ENCODE measurements at regions not wholly inside any gene's neighbourhood (a gene's known extent, or its start where the extent isn't known, plus 50 kb on each side); places are given as distances from the start of the nearest gene placed in this dataset.
"Not testable (repeated sequence)": the region's sequence is repeated elsewhere in the genome, so short reads cannot be mapped to it uniquely, and the experiment has no call there.

GRCh38 chr9:117851836-117852461, 147.7 kb downstream of the TLR4 start:
- CTCF ChIA-PET, POLR2A ChIA-PET: not testable (repeated sequence)

- ChIA-PET POLR2A (no interaction called here), CTCF (no interaction called here)
Observed at GRCh38 chr9:117858561-117858960, 154.4 kb downstream of the TLR4 start.

- CTCF ChIA-PET = no interaction called here
- POLR2A ChIA-PET = no interaction called here
Observed at GRCh38 chr9:117860849-117861248, 156.6 kb downstream of the TLR4 start.

DNA sequence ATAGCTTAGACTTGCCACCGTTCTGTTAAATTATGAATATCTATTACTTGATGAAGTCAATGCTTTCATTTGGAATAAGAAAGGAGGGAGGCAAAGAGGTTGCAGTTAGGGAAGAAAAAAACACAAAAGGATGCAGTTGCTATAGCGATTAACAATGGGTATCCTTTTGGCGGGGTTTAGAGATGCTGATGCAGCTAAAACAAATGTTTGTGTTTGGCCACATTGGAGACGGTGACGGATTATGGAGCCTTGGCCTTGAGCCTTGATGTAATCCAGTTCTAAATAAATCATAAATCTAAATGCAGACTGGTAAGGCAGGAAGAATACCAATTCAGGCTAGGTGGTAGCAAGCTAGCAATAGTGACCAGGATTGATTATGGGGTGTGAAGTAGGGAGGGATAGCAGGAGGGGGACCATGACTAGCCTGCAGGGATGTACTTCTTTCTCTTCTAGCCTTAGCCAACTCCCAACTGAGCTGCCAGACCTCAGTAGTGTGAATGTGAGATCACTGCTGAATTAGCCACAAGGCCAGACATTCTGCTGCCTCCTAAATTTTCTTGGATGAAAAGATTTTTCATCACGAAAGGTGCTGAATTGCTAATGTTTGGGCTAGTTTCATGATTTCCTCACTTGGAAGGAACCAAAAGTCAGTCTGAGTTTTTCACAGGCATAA, 160.3 kb downstream of the TLR4 start:
- POLR2A ChIA-PET = no interaction called here

DNA sequence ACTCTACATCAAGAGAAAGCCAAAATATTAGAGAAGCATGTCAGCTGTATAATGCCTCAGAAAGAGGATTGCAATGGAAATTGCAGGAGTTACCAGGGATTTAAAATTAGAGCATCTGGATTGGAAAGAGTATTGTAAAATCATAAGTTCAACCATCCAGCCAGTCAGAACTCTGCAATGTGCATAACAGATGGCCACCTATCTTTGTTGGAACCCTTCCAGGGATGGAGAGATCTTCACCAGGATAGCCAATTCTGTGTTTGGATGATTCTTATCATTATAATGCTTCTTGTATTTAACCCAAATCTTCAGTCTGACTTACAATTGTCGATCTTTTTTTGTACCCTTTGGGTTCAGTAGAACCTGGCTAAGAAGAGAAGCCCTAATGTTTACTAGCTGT, 164.4 kb downstream of the TLR4 start:
- CTCF ChIA-PET = no interaction called here
- POLR2A ChIA-PET = no interaction called here

More for the DNA sequence above, 160.3 kb downstream of the TLR4 start:
- CTCF ChIA-PET = no interaction called here

DNA sequence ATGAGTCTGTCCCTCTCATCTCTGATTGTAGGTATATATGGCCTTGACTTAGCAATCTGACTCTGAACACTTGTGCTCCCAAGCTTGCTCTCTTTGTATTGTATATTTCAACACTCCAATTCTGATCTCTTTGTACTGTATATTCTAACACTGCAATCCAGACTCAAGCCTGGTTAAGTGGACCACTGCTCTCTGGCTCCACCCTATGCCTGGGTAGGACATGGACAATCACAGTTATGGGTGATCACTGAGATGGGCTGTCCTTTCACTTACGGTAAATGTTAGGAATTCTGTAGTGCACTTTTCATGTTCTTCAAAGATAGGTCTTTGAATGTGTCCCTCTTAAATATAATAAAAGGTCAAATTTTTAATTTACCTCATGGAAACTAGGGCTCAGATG, 165.1 kb downstream of the TLR4 start:
- CTCF ChIA-PET = no interaction called here
- POLR2A ChIA-PET = no interaction called here

DNA sequence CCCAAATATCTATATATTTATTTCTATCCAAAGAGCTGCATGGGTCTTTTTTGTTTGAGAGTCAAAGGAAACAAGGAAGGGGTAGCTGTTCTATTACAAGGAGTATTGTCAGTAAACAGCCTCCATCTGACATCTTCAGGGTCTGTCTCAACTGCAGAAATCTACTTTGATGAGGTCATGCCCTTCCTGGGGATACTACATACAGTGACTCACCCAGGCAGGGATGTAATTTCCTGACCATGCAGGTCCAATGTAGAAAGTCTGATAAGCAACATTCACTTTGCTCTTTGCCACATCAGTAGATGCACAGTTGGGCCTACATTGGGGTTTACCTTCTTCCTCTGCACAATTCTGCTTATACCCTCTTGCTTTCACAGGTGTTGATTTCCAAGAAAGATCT, 165.5 kb downstream of the TLR4 start:
- ChIA-PET POLR2A (no interaction called here), CTCF (no interaction called here)

DNA sequence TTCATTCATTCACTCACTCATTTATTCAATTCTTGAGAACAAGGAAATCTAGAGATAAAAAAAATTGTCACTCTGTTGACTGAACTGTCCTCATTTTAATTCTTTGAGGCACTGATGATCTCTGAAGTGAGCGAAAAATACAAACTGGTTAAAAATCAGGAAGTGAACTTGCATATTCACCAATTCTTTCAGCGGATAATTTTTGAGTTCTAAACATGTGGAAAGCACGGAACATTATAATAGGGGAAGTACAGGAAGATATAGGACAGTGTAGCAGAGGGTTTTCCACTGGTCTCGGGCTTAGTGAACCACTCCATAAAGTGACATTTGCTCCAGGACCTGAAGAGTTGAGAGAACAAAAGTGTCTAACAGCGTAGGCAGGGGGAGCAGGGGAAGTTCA, 169.5 kb downstream of the TLR4 start:
- CTCF ChIA-PET = no interaction called here
- POLR2A ChIA-PET = no interaction called here

DNA sequence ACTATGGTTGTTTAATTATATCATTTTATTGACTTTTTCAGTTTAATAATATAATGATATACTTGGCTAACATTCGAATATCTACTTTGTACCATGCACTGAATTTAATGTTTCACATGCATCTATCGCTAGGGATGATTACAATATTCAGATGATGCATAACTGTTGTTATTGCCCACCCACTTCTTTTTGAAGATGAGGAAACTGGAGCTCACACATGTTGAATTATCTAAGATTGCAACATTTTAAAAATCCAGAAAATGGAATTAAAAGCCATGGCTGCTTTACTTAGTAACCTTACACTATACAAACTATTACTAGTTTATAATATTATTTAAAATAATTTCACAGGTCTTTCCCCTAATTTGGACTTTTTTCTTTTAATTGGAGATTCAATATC, 171.7 kb downstream of the TLR4 start:
- POLR2A ChIA-PET = no interaction called here
- CTCF ChIA-PET = no interaction called here

DNA sequence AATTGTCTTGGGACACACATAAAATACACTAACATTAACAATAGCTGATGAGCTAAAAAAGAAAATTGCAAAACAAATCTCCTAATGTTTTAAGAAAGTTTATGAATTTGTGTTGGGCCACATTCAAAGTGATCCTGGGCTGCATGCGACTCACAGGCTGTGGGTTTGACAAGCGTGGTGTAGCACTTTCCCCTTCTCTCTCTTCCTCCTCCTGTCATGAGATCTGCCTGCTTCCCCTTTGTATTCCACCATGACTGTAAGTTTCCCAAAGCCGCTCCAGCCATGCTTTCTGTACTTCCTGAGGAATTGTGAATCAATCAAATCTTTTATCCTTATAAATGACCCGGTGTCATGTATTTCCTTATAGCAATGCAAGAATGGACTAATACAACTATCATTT, 178.0 kb downstream of the TLR4 start:
- POLR2A ChIA-PET = no interaction called here
- CTCF ChIA-PET = no interaction called here

DNA sequence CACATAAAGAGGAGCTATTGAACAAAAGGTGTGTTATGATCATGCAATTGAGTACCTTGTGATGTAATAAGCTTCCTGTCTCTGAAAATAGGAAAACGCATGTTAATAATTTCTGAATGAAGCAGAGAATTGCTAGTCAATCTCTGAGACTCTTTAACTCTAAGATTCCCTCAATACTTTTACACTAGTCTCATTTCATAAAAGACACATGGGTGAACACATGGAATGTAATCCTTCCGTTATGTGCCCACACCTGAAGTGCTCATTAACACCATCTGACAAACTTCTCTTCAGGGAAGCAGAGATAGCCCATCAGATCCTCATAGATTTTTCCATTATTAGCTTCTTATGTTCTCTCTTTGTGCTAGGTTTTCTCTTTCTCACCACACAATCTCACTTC, 182.4 kb downstream of the TLR4 start:
- ChIA-PET CTCF (no interaction called here), POLR2A (no interaction called here)

- ChIA-PET POLR2A (no interaction called here), CTCF (no interaction called here)
Observed at GRCh38 chr9:117887383-117887782, 183.2 kb downstream of the TLR4 start.

GRCh38 chr9:117887941-117888340, 183.7 kb downstream of the TLR4 start:
- POLR2A ChIA-PET = no interaction called here
- CTCF ChIA-PET = no interaction called here

GRCh38 chr9:117903453-117903852, 199.2 kb downstream of the TLR4 start:
- ChIA-PET POLR2A (no interaction called here), CTCF (no interaction called here)

GRCh38 chr9:117906763-117907162, 202.6 kb downstream of the TLR4 start:
- CTCF ChIA-PET = no interaction called here
- POLR2A ChIA-PET = no interaction called here

- CTCF ChIA-PET = no interaction called here
- POLR2A ChIA-PET = no interaction called here
Observed at GRCh38 chr9:117907420-117907819, 203.2 kb downstream of the TLR4 start.

DNA sequence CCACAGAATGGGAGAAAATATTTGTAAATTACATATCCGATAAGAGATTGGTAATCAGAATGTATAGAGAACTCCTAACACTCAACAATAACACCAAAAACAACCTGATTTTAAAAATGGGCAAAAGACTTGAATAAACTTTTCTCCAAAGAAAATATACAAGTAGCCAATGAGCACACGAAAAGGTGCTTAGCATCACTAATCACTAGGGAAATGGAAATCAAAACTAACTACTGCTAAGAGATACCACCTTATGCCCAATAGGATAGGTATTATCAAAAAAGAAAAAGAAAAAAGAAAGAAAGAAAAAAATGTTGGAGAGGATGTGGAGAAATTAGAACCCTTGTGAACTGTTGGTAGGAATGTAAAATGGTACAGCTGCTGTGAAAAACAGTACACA, 212.1 kb downstream of the TLR4 start:
- CTCF ChIA-PET = no interaction called here
- POLR2A ChIA-PET = no interaction called here

DNA sequence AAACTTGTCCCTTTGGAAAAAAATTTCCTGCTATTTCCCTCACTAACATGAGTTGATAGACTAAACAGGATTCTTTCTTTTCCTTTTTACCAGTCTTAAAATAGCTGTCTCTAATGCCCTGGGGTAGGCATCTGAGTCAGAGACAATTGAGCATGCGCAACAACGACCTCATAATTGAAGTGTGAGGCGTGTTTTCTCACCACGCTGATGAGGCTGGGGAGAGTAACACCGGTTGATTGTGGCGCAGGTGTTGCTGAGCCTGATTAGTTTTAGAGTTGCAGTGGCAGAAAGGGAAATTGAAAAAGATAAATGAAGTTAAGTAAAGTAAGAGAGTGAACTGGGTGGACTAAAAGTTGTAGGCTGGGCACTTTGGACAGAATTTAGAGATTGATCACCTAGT, 213.7 kb downstream of the TLR4 start:
- ChIA-PET CTCF (no interaction called here), POLR2A (no interaction called here)

DNA sequence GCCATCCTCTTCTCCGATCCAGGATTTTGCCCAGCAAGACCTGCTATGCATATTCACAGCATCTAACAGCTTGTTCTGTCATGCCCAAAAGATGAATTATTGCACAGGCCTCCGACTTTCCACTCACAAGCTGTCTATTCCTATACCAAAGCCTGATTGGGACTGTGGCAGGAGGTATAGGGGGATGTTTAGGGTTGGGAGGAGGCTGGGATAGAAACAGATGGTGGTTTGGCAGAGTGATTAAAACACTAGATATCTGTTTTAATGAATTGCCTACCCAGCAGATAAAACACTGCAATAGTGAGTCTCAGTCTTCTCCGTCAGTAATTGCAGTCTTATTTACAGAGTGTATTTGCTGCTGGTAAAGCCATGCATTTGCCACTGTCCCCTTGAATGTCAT, 215.3 kb downstream of the TLR4 start:
- ChIA-PET CTCF (interaction anchor here (0.6 kb wide), 1 partner anchor 197 kb away, joined by 3 read pairs; no protein-coding TSS in a partner anchor), POLR2A (no interaction called here)

GRCh38 chr9:117926031-117926658, 221.9 kb downstream of the TLR4 start:
- CTCF ChIA-PET = no interaction called here
- POLR2A ChIA-PET = no interaction called here

- CTCF ChIA-PET = no interaction called here
- POLR2A ChIA-PET = no interaction called here
Observed at GRCh38 chr9:117927354-117927753, 223.2 kb downstream of the TLR4 start.

- ChIA-PET CTCF (no interaction called here), POLR2A (no interaction called here)
Observed at GRCh38 chr9:117929868-117930267, 225.7 kb downstream of the TLR4 start.
